CD4-positive, alpha-beta T cell treated with Interleukin-12 subunit alpha and Interleukin-12 subunit beta, for 1 hour (primary cell): ENCODE measurements at regions not wholly inside any gene's neighbourhood (a gene's known extent, or its start where the extent isn't known, plus 50 kb on each side); places are given as distances from the start of the nearest gene placed in this dataset.
"Not testable (repeated sequence)": the region's sequence is repeated elsewhere in the genome, so short reads cannot be mapped to it uniquely, and the experiment has no call there.

ENCODE experiments used
- DNase-seq: peaks from one replicate; pipeline ENCODE4 v3.0.0-alpha.2; 2020

GRCh38 chr4:155591738-155592143 is 74.9 kb upstream of the GUCY1A1 start:
- DNase-seq, result no peak

GRCh38 chr4:155590796-155591585 is 75.7 kb upstream of the GUCY1A1 start:
- no peak for DNase-seq

- DNase-seq, result no peak
These were observed 78.2 kb upstream of the GUCY1A1 start for GRCh38 chr4:155588437-155588836.

- no peak for DNase-seq
These were observed 78.9 kb upstream of the GUCY1A1 start for GRCh38 chr4:155587766-155588165.

GRCh38 chr4:155582971-155583437 is 83.6 kb upstream of the GUCY1A1 start:
- DNase-seq, result peak; percentile 5

DNA sequence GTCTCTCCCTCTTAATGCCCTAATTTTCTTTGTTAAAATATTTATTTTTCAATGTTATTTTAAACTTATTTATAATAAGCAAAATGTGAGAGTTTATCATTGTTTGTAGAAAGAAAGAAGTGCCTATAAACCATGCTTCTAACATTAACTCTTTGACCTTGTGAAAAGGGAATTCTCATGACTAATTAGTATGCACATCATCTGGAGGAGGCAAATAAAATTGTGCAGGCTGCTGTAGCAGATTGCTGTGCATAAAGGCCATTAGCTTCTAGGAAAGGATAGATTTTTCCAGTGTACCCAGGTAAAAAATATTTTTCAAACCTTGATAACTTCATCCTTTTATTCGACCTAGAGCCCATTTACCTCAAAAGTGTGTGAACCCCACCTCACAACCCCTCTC is 84.6 kb upstream of the GUCY1A1 start:
- no peak for DNase-seq

- DNase-seq, result no peak
These were observed 87.8 kb upstream of the GUCY1A1 start for GRCh38 chr4:155578726-155579370.

DNA sequence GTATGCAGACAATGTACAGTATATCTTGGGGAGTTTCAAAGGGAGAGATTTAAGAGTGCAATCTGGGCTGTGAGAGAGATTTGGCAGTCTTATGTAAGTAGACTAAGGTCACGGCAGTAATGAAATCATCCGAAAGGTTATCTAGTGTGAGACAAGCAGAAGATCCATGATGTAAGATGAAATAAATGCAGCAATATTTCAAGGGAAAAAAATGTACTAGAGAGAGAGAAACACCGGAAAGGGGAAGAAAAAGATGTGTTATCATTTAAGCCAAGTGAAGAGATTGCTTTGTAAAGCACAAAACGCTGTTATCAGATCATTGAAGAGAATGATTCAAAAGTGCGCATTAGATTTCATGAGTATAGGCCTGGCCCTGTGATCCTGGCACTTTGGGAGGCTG is 88.4 kb upstream of the GUCY1A1 start:
- DNase-seq, result no peak

GRCh38 chr4:155574329-155574728 is 92.3 kb upstream of the GUCY1A1 start:
- DNase-seq, result not testable (repeated sequence)

DNA sequence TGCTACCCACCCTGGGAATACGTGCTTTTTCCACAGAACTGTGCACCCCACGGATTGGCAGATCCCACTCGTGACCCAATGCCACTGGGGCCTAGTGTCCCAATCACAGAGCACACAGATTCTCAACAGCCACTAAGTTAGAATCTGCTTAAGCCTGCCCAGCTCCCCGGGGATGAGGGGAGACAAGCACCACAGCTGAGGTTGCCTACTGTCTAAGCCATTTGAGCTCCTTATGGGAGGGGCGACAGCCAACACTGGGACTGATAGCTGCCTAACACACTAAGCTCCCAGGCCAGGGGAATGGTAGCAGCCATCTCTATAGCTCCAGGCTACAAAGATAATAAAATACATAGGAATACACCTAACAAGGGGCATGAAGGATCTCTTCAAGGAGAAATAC is 93.5 kb upstream of the GUCY1A1 start:
- no peak for DNase-seq

- DNase-seq, result no peak
These were observed 94.4 kb upstream of the GUCY1A1 start for GRCh38 chr4:155572106-155572703.

DNA sequence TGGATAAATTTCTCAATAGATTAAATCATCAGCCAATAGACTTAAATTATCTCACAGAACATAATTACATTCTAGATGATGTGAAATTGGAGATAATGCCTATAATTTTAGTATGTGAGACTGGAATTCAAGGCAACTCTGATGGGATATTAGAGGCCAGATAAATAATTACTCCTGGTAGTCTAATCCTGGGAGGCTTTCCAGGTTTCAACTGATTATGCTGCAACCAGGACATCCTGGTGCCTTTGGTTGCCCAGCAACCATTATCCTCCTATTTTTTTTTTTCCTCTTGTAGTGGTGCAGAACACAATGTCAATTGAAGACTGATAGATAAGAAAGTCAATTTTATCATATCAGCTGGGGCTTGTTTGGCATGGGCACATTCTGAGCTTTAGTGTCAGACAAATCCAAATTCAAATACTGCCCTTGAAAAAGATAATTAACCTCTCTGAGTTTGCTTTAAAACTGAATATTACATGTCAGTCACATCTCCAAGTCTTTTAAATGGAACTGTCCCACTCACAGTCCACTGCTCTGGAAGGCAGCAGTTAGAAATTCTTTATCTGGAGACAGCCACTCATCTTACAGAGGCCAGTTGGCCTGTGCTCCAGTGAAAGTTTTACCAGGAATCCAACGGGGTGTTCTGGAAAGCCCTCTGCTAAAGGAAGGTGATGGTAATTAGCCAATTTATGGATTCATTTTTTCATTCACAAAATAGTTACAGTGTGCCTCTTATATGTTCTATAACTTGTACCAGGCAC is 95.3 kb upstream of the GUCY1A1 start:
- no peak for DNase-seq

- no peak for DNase-seq
These were observed 96.0 kb upstream of the GUCY1A1 start for GRCh38 chr4:155570661-155571060.

DNA sequence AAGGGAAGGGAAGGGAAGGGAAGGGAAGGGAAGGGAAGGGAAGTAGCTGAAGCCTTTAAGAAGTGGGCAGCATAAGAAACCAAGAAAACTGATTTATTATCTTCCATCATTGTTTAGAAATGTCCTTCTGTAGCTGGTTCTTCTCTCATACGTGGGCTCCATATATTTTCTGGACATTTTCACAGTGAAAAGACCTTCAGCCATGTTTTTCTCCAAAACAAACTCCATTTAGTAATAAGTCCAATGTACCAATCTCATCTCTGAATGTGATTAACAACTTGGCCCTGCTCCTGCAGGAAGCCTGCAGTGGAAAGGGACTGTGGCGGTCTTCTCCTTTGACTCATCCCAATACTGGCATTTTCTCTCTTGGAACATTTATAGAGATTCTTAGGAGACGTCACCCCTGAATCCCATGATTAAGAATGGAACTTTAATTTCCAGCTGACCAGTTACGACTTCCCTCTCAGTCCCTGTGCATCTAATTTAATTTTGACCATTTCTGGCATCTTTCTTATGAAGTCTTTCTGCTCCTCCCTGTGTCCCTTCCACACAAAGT is 96.6 kb upstream of the GUCY1A1 start:
- DNase-seq, result no peak

DNA sequence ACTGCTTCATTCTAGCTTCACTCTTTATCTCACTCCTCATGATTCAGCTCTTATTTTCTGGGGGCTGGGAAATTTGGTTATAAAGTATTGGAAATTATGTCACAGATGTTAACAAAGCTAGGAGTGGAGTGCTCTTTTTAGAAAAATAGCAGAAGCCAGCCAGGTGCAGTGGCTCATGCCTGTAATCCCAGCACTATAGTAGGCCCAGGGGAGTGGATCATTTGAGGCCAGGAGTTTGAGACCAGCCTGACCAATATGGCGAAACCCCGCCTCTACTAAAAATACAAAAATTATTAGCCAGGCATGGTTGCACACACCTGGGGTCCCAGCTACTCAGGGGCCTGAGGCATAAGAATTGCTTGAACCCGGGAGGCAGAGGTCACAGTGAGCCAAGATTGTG is 97.2 kb upstream of the GUCY1A1 start:
- DNase-seq, result no peak

DNA sequence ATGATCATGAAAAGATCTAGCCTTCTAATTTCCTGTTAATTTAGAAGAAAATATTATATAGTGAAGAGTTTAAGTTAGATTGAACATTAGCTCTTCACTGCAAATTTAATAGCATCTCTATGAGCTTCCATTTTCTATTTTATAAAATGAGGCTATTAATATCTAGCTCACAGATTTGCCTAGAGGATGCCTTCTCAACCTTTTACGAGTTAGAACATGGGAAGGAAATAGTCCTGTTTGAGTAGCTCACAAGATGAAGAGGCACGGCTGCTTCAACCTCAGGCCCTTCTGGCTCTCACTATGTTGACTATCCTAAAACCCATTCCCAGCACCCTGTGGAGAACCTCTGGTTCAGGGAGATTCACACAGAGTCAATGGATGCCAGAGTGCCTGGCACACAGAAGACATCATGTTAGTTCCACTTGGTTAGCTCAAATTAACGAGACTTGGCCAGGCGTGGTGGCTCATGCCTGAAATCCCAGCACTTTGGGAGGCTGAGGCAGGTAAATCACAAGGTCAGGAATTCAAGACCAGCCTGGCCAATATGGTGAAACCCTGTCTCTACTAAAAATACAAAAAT is 97.9 kb upstream of the GUCY1A1 start:
- no peak for DNase-seq

- no peak for DNase-seq
These were observed 100.3 kb upstream of the GUCY1A1 start for GRCh38 chr4:155566354-155566753.

DNA sequence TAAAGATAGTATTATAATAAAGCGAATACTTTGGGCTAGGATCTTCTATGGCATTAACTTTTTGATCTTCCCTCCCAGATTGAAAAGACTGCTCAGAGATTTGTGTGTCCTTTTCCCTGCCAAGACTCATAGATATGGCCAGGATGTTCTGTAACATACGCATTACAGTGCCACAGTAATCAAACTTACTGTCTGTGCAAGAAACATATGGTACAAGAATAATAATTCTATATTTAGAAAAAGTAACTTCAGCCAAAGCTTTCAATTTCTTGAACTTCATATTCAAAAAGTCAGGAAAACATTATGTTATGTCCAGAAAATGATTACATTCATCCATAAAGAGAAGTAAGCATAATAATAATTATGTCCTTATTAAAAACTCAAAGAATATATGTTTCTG is 100.9 kb upstream of the GUCY1A1 start:
- DNase-seq, result no peak

DNA sequence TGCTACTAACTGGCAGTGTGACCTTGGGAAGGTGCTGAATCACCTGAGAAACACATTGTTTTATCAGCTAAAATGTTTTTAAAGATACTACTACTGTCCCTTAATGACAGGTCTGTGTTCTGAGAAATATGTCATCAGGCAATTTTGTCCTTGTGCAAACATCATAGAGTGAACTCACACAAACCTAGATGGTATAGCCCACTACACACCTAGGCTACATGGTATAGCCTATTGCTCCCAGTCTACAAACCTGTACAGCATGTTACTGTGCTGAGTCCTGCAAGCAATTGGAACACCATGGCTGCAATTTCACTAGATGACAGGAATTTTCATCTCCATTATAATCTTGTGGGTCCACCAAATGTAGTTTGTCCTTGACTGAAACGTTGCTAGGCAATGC is 101.3 kb upstream of the GUCY1A1 start:
- DNase-seq, result no peak

- DNase-seq, result no peak
These were observed 101.8 kb upstream of the GUCY1A1 start for GRCh38 chr4:155564880-155565279.

GRCh38 chr4:155564086-155564485 is 102.6 kb upstream of the GUCY1A1 start:
- DNase-seq, result no peak

DNA sequence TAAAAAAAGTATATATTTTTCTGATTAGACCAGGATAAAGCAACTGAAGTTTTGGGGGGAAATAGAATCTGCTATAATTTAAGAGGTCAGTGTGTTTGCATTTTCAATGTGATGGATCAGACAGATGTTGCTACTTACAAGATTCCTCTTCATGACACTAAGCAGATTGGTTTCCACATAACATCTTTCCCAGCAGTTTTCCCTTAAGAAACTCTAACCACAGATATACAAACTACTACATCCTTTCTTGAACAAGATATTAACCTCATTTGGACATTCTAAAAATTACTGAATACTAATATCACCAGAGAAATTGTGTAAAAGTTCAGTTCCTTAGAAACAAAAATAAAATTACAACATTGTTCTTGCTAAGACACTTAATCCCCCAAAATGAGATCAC is 106.7 kb upstream of the GUCY1A1 start:
- DNase-seq, result no peak

GRCh38 chr4:155552180-155552579 is 114.5 kb upstream of the GUCY1A1 start:
- no peak for DNase-seq
